Liver (tissue), 8 donors: ENCODE measurements at regions not wholly inside any gene's neighbourhood (a gene's known extent, or its start where the extent isn't known, plus 50 kb on each side); places are given as distances from the start of the nearest gene placed in this dataset.

ENCODE experiments used
- DNase-seq: peaks from one replicate; pipeline ENCODE4 v3.0.0-alpha.2; 2017; ENCODE audit warnings: low spot score
- H3K27ac ChIP-seq, 2 donors: one replicate each; pipeline ENCODE4 v1.7.0; 2013; ENCODE audit warnings: inconsistent platforms in 2 of 2, low read length in 2 of 2, control low read depth in 1 of 2, low read depth in 1 of 2, mild to moderate bottlenecking in 1 of 2
- H3K27me3 ChIP-seq, 4 donors: one replicate each; pipeline versions ENCODE4 v1.6.1 to v1.7.0; 2013; ENCODE audit warnings: low read length in 3 of 4, inconsistent platforms in 1 of 4, mild to moderate bottlenecking in 1 of 4, moderate library complexity in 1 of 4; ENCODE audit not compliant: control insufficient read depth in 4 of 4, insufficient read depth in 4 of 4
- H3K36me3 ChIP-seq, 4 donors: one replicate each; pipeline versions ENCODE4 v1.6.1 to v1.7.0; 2013; ENCODE audit warnings: low read length in 3 of 4, mild to moderate bottlenecking in 3 of 4, low read depth in 1 of 4, moderate library complexity in 1 of 4; ENCODE audit not compliant: control insufficient read depth in 4 of 4, insufficient read depth in 3 of 4
- H3K4me1 ChIP-seq, 4 donors: one replicate each; pipeline versions ENCODE4 v1.6.1 to v1.7.0; 2013; ENCODE audit warnings: low read length in 3 of 4, mild to moderate bottlenecking in 3 of 4, moderate library complexity in 1 of 4; ENCODE audit not compliant: control insufficient read depth in 4 of 4, insufficient read depth in 4 of 4
- H3K4me3 ChIP-seq, 3 donors: one replicate each; pipeline versions ENCODE4 v1.6.1 to v1.7.0; 2013; ENCODE audit warnings: low read length in 3 of 3, control low read depth in 1 of 3, low read depth in 1 of 3, mild to moderate bottlenecking in 1 of 3
- H3K9ac ChIP-seq, 2 donors: one replicate each; pipeline ENCODE4 v1.7.0; 2013; ENCODE audit warnings: low read length in 2 of 2, mild to moderate bottlenecking in 2 of 2, moderate library complexity in 2 of 2, control low read depth in 1 of 2, low read depth in 1 of 2
- H3K9me3 ChIP-seq, 4 donors: one replicate each; pipeline versions ENCODE4 v1.6.1 to v1.7.0; 2013; ENCODE audit warnings: low read length in 3 of 4; ENCODE audit not compliant: control insufficient read depth in 4 of 4
- EGR1 ChIP-seq, 2 donors: IDR thresholded peaks; 2 replicates each; pipeline ENCODE4 v1.6.1; 2016 to 2018; ENCODE audit warnings: antibody characterized with exemption in 2 of 2, low read depth in 2 of 2
- FOXA1 ChIP-seq: IDR thresholded peaks from 2 replicates; pipeline ENCODE4 v1.6.1; 2016; ENCODE audit warnings: antibody characterized with exemption
- FOXA2 ChIP-seq: IDR thresholded peaks from 2 replicates; pipeline ENCODE4 v1.6.1; 2016; ENCODE audit warnings: antibody characterized with exemption
- HNF4A ChIP-seq, 2 donors: conservative IDR thresholded peaks; 2 replicates each; pipeline ENCODE4 v1.6.1; 2016; ENCODE audit warnings: antibody characterized with exemption in 2 of 2, mild to moderate bottlenecking in 2 of 2
- HNF4G ChIP-seq: IDR thresholded peaks from 2 replicates; pipeline ENCODE4 v1.6.1; 2016; ENCODE audit warnings: antibody characterized with exemption
- JUND ChIP-seq, 2 donors: IDR thresholded peaks; 2 replicates each; pipeline ENCODE4 v1.6.1; 2016; ENCODE audit warnings: antibody characterized with exemption in 2 of 2
- NR2F2 ChIP-seq: IDR thresholded peaks from 2 replicates; pipeline ENCODE4 v1.6.1; 2016; ENCODE audit warnings: antibody characterized with exemption
- RAD21 ChIP-seq, 2 donors: IDR thresholded peaks; 2 replicates each; pipeline ENCODE4 v1.6.1; 2016; ENCODE audit warnings: antibody characterized with exemption in 2 of 2, mild to moderate bottlenecking in 2 of 2
- RXRA ChIP-seq, 2 donors: IDR thresholded peaks; 2 replicates each; pipeline ENCODE4 v1.6.1; 2017 to 2018; ENCODE audit warnings: antibody characterized with exemption in 2 of 2, mild to moderate bottlenecking in 1 of 2
- SP1 ChIP-seq: IDR thresholded peaks from 2 replicates; pipeline ENCODE4 v1.6.1; 2018; ENCODE audit warnings: antibody characterized with exemption, mild to moderate bottlenecking
- TAF1 ChIP-seq: conservative IDR thresholded peaks from 2 replicates; pipeline ENCODE4 v1.6.1; 2016; ENCODE audit warnings: antibody characterized with exemption, mild to moderate bottlenecking
- YY1 ChIP-seq: IDR thresholded peaks from 2 replicates; pipeline ENCODE4 v1.6.1; 2016; ENCODE audit warnings: antibody characterized with exemption, mild to moderate bottlenecking
- WGBS: extraction: QIAGEN DNeasy Blood & Tissue Kit; methylation state at CpG from one replicate; pipeline ENCODE4 v1.1.7; 2013; 5-methylcytosine and 5-hydroxymethylcytosine counted together
- TF ChIP-seq, protein P1 (sequence below): IDR thresholded peaks from 2 replicates; pipeline ENCODE4 v1.6.1; 2016; ENCODE audit warnings: antibody characterized with exemption
- TF ChIP-seq, protein P2 (sequence below): fragments of 150-350 bp; IDR thresholded peaks from 2 replicates; pipeline ENCODE4 v1.5.1; 2017; ENCODE audit warnings: improper control_type of control experiment, low read depth, low read length; ENCODE audit not compliant: missing input control
- TF ChIP-seq, protein P3 (sequence below): IDR thresholded peaks from 2 replicates; pipeline ENCODE4 v1.6.1; 2016; ENCODE audit warnings: antibody characterized with exemption
- TF ChIP-seq, protein P4 (sequence below): IDR thresholded peaks from 2 replicates; pipeline ENCODE4 v1.6.1; 2016; ENCODE audit warnings: antibody characterized with exemption, mild to moderate bottlenecking
- donor health status: healthy.
- donor health status: healthy.
- donor health status: healthy.
- donor health status: healthy.
- donor health status: healthy.

DNA sequence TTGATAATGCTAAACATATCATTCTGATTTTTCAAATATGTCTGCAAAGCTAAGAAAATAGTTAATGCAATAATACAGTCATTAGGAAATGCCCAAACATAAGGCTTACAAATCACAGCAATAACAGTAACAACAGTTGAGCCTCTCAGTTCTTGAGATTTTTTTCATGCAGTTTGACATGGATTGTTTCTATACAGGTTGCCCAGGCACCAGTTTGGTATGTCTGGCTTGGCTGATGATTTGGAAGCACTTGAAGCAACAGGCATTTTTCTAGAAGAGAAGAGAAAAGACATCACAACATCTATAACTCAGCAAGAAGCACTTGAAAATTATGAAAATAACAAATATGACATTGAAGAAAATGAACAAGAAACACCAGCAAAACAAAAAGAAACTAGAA, 78.7 kb upstream of the COL6A5 start (continued):
- TF ChIP-seq EGR1 (IDR thresholded peaks at IDR 0.05; ENCODE audit: low read depth in 2 of 2) (no peak), FOXA2 (no peak), SP1 (no peak), RXRA (IDR thresholded peaks at IDR 0.05) (no peak)
- TF ChIP-seq, protein P1, sequence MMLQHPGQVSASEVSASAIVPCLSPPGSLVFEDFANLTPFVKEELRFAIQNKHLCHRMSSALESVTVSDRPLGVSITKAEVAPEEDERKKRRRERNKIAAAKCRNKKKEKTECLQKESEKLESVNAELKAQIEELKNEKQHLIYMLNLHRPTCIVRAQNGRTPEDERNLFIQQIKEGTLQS, result no peak

DNA sequence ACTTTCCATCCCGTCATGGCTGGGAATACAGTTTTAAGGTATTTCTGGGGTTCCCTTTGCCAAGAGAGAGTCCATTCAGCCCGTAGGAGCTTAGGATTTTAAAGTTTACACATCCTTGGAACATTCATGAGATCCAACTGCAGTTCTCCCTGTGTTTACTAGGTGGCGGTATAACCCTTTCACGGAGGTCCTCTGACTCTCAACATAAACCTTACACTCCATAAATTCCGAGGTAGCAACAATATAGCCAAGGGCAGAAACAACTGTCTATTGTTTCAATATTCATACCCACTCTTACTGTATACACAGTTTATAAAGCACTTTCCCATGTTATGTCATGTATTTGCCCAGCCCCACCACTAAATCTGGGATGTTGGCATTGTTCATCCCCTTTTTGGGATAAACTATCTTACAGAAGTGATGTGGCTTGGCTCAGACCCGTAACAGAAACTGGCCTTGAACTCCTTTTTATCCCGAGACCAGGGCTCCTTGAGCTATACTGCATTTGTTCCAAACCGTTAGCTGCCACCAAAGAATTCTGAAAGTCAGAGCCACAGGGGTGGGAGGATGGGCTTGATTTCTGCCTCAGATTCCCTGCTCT, 69.2 kb upstream of the COL6A5 start:
- DNase-seq, result no peak
- H3K27ac ChIP-seq, result no peak overlapping the region
- peaks cover 0 to 2% (median 0%) of the 10 kb centered on the region in 4 donors for H3K27me3 ChIP-seq
- WGBS, result 13% methylated on average over 8 of the region's 8 CpGs
- no peaks in the 10 kb centered on the region for H3K9me3 ChIP-seq
- H3K4me1 ChIP-seq, result peaks cover 0 to 2% (median 0%) of the 10 kb centered on the region in 4 donors
- no peak for TF ChIP-seq JUND (IDR thresholded peaks at IDR 0.05)
- TF ChIP-seq, protein P2, sequence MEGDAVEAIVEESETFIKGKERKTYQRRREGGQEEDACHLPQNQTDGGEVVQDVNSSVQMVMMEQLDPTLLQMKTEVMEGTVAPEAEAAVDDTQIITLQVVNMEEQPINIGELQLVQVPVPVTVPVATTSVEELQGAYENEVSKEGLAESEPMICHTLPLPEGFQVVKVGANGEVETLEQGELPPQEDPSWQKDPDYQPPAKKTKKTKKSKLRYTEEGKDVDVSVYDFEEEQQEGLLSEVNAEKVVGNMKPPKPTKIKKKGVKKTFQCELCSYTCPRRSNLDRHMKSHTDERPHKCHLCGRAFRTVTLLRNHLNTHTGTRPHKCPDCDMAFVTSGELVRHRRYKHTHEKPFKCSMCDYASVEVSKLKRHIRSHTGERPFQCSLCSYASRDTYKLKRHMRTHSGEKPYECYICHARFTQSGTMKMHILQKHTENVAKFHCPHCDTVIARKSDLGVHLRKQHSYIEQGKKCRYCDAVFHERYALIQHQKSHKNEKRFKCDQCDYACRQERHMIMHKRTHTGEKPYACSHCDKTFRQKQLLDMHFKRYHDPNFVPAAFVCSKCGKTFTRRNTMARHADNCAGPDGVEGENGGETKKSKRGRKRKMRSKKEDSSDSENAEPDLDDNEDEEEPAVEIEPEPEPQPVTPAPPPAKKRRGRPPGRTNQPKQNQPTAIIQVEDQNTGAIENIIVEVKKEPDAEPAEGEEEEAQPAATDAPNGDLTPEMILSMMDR, result peak; percentile 66
- TF ChIP-seq RAD21 (IDR thresholded peaks at IDR 0.05), result peak; percentile 78 to 87
- no peak overlapping the region for H3K4me3 ChIP-seq
- no peaks in the 10 kb centered on the region for H3K36me3 ChIP-seq
- no peak overlapping the region for H3K9ac ChIP-seq

DNA sequence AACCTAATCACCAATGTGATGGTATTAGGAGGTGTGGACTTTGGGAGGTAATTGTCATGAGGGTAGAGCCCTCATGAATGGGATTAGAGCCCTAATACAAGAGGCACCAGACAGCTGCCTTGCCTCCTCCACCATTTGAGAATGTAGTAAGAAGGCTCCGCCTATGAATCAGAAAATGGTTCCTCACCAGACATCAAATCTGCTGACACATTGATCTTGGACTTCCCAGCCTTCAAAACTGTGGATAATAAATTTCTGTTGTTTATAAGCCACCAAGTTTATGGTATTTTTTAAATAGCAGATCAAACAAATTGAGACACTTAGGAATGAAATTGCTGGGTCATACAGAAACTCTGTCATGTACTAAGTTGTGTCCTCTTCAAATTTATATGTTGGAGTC, 56.8 kb upstream of the COL6A5 start:
- H3K27ac ChIP-seq, result no peak overlapping the region
- no peak overlapping the region for H3K9ac ChIP-seq
- H3K4me3 ChIP-seq, result no peak overlapping the region
- WGBS, result 89% methylated on average over 1 of the region's 1 CpG
- TF ChIP-seq SP1 (no peak), TAF1 (no peak), EGR1 (IDR thresholded peaks at IDR 0.05; ENCODE audit: low read depth in 2 of 2) (no peak), JUND (IDR thresholded peaks at IDR 0.05) (no peak), HNF4A (conservative IDR thresholded peaks at IDR 0.05) (no peak), RXRA (IDR thresholded peaks at IDR 0.05) (no peak), FOXA1 (no peak), NR2F2 (no peak), RAD21 (IDR thresholded peaks at IDR 0.05) (no peak), HNF4G (no peak)
- TF ChIP-seq, protein P3, sequence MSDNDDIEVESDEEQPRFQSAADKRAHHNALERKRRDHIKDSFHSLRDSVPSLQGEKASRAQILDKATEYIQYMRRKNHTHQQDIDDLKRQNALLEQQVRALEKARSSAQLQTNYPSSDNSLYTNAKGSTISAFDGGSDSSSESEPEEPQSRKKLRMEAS, result no peak
- no peak for DNase-seq
- no peaks in the 10 kb centered on the region for H3K9me3 ChIP-seq
- H3K4me1 ChIP-seq, result no peaks in the 10 kb centered on the region
- H3K36me3 ChIP-seq, result no peaks in the 10 kb centered on the region
- H3K27me3 ChIP-seq, result peaks cover 0 to 4% (median 0%) of the 10 kb centered on the region in 4 donors

DNA sequence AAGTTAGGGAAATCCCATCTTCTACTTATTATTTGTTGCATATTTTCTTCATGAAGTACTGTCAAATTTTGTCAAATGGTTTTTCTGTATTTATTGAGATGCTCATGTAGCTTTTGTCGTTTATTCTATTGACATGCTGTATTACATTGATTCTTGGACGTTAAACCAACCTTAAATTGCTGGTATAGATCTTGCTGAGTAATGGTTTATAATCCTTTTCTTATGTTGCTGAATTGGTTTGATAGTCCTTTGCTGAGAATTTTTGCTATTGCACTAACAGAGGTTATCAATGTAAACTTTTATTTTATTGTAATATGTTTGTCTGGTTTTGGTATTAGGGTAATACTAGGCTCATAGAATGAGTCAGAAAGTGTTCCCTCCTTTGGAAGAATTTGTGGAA, 54.3 kb upstream of the COL6A5 start:
- WGBS, result 63% methylated on average over 2 of the region's 2 CpGs
- no peak for TF ChIP-seq HNF4G
- TF ChIP-seq JUND (IDR thresholded peaks at IDR 0.05), result no peak
- TF ChIP-seq, protein P4, sequence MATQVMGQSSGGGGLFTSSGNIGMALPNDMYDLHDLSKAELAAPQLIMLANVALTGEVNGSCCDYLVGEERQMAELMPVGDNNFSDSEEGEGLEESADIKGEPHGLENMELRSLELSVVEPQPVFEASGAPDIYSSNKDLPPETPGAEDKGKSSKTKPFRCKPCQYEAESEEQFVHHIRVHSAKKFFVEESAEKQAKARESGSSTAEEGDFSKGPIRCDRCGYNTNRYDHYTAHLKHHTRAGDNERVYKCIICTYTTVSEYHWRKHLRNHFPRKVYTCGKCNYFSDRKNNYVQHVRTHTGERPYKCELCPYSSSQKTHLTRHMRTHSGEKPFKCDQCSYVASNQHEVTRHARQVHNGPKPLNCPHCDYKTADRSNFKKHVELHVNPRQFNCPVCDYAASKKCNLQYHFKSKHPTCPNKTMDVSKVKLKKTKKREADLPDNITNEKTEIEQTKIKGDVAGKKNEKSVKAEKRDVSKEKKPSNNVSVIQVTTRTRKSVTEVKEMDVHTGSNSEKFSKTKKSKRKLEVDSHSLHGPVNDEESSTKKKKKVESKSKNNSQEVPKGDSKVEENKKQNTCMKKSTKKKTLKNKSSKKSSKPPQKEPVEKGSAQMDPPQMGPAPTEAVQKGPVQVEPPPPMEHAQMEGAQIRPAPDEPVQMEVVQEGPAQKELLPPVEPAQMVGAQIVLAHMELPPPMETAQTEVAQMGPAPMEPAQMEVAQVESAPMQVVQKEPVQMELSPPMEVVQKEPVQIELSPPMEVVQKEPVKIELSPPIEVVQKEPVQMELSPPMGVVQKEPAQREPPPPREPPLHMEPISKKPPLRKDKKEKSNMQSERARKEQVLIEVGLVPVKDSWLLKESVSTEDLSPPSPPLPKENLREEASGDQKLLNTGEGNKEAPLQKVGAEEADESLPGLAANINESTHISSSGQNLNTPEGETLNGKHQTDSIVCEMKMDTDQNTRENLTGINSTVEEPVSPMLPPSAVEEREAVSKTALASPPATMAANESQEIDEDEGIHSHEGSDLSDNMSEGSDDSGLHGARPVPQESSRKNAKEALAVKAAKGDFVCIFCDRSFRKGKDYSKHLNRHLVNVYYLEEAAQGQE, result no peak
- TF ChIP-seq HNF4A (conservative IDR thresholded peaks at IDR 0.05), result no peak
- no peak for TF ChIP-seq RXRA (IDR thresholded peaks at IDR 0.05)
- no peak for TF ChIP-seq EGR1 (IDR thresholded peaks at IDR 0.05; ENCODE audit: low read depth in 2 of 2)
- TF ChIP-seq, protein P2, result no peak
- no peak for TF ChIP-seq FOXA1
- TF ChIP-seq, protein P1, result no peak
- no peak for TF ChIP-seq RAD21 (IDR thresholded peaks at IDR 0.05)
- TF ChIP-seq, protein P3, result no peak
- TF ChIP-seq TAF1, result no peak
- no peak for TF ChIP-seq FOXA2
- TF ChIP-seq YY1, result no peak

More for the DNA sequence above, 54.3 kb upstream of the COL6A5 start:
- H3K36me3 ChIP-seq, result no peaks in the 10 kb centered on the region
- H3K4me1 ChIP-seq, result no peaks in the 10 kb centered on the region
- no peaks in the 10 kb centered on the region for H3K27me3 ChIP-seq
- no peaks in the 10 kb centered on the region for H3K9me3 ChIP-seq
- no peak for DNase-seq
- H3K27ac ChIP-seq, result no peak overlapping the region
- H3K4me3 ChIP-seq, result no peak overlapping the region
- H3K9ac ChIP-seq, result no peak overlapping the region
